Kidney (tissue), 13 donors: ENCODE measurements at regions not wholly inside any gene's neighbourhood (a gene's known extent, or its start where the extent isn't known, plus 50 kb on each side); places are given as distances from the start of the nearest gene placed in this dataset.

Experiments used
- DNase-seq, 5 donors: peaks; one replicate each; pipeline ENCODE4 v3.0.0-alpha.2; 2013 to 2020
- FAIRE-seq: peaks from 2 replicates; lab custom pipeline; 2012; peaks lifted over from hg19 to GRCh38; lab: Jason Lieb, UNC
- H3K27ac ChIP-seq, 2 donors: one replicate each; pipeline ENCODE4 v1.7.0; 2013; ENCODE audit warnings: low read depth in 2 of 2, low read length in 2 of 2, inconsistent platforms in 1 of 2
- H3K27me3 ChIP-seq: one replicate; pipeline ENCODE4 v1.7.1; 2013; ENCODE audit warnings: low read length, inconsistent platforms; ENCODE audit not compliant: control insufficient read depth, insufficient read depth
- H3K36me3 ChIP-seq, 3 donors: one replicate each; pipeline versions ENCODE4 v1.7.0 to v1.7.1; 2013; ENCODE audit warnings: low read length in 3 of 3, control low read depth in 1 of 3, inconsistent platforms in 1 of 3; ENCODE audit not compliant: insufficient read depth in 3 of 3, control insufficient read depth in 2 of 3
- H3K4me1 ChIP-seq, 3 donors: one replicate each; pipeline versions ENCODE4 v1.7.0 to v1.7.1; 2013; ENCODE audit warnings: low read length in 3 of 3, inconsistent platforms in 1 of 3, low read depth in 1 of 3; ENCODE audit not compliant: control insufficient read depth in 2 of 3, insufficient read depth in 2 of 3
- H3K4me3 ChIP-seq, 3 donors: one replicate each; pipeline versions ENCODE4 v1.7.0 to v1.8.1; 2013; ENCODE audit warnings: low read length in 3 of 3, control low read depth in 1 of 3, inconsistent platforms in 1 of 3
- H3K9ac ChIP-seq, 3 donors: one replicate each; pipeline versions ENCODE4 v1.7.0 to v1.7.1; 2013; ENCODE audit warnings: low read length in 3 of 3, control low read depth in 1 of 3, inconsistent platforms in 1 of 3
- H3K9me3 ChIP-seq, 3 donors: one replicate each; pipeline versions ENCODE4 v1.7.0 to v1.7.1; 2013; ENCODE audit warnings: low read length in 3 of 3, control low read depth in 1 of 3, inconsistent platforms in 1 of 3; ENCODE audit not compliant: control insufficient read depth in 2 of 3, insufficient read depth in 1 of 3
- intact Hi-C: fragments of 100-400 bp; cut with DNase I; formaldehyde crosslinking; loops from one replicate; pipeline ENCODE4 v1.11.1; 2022
- TF ChIP-seq, protein P1 (sequence below): IDR thresholded peaks from 3 replicates; pipeline ENCODE4 v1.5.1; 2012; ENCODE audit warnings: mild to moderate bottlenecking, moderate library complexity, borderline replicate concordance; ENCODE audit not compliant: insufficient read depth; ENCODE audit errors: extremely low read depth
- donor health status: control.
- donor health status: control.
- donor health status: control.
- donor health status: control.
- donor health status: control.
- donor health status: DM: yes; HTN: yes; CAD: no.
- donor health status: Normal renal cell carcinoma (clear cell type).

GRCh38 chr9:2290382-2290781, 275.2 kb downstream of the SMARCA2 start:
- intact Hi-C loops, result no loop called here

DNA sequence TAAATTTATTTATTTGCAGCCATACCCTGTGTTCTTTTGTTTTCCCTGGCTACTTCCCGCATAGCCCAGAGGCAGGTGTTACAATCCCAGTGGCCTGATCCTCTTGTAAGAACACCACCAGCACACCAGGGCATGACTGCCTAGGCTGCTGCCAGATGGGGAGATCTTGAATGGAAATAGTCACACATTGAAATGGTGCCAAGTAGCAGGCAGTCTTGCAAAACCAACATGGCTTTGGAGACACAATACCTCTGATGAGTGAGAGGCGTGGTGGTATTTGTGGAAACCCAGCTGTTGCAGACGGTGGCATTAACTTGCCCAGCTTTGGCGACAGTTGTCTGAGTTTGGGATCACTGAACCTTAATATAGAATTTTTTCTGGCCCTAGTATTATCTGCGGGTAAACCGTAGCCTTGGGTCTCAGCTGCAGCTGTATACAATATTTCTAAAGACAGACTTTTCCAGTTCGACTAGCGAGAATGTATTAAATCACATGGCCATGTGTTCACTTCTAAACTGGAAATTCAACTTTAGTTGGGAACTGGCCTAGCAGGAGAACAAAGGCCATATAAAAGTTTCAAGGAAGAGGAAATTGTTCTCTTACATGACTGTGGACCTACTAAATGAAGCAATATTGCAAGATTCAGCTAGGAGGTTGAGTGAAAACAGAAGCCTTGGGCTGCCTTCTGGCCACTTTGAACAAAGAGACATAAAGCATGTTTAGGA, 277.0 kb downstream of the SMARCA2 start:
- Histone ChIP-seq H3K9ac (no peak overlapping the region), H3K4me1 (peaks cover 0 to 3% (median 0%) of the 10 kb centered on the region in 3 donors), H3K9me3 (no peaks in the 10 kb centered on the region), H3K4me3 (no peak overlapping the region), H3K27me3 (no peaks in the 10 kb centered on the region), H3K27ac (no peak overlapping the region), H3K36me3 (no peaks in the 10 kb centered on the region)
- FAIRE-seq (no peak), DNase-seq (peak in 2 of 5 donors; percentile 69 to 70)
- intact Hi-C loops, result no loop called here
- TF ChIP-seq, protein P1, sequence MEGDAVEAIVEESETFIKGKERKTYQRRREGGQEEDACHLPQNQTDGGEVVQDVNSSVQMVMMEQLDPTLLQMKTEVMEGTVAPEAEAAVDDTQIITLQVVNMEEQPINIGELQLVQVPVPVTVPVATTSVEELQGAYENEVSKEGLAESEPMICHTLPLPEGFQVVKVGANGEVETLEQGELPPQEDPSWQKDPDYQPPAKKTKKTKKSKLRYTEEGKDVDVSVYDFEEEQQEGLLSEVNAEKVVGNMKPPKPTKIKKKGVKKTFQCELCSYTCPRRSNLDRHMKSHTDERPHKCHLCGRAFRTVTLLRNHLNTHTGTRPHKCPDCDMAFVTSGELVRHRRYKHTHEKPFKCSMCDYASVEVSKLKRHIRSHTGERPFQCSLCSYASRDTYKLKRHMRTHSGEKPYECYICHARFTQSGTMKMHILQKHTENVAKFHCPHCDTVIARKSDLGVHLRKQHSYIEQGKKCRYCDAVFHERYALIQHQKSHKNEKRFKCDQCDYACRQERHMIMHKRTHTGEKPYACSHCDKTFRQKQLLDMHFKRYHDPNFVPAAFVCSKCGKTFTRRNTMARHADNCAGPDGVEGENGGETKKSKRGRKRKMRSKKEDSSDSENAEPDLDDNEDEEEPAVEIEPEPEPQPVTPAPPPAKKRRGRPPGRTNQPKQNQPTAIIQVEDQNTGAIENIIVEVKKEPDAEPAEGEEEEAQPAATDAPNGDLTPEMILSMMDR, result no peak

More at GRCh38 chr9:2290382-2290781, 275.2 kb downstream of the SMARCA2 start:
- Histone ChIP-seq H3K27ac (no peak overlapping the region), H3K9ac (no peak overlapping the region), H3K27me3 (no peaks in the 10 kb centered on the region), H3K4me1 (peaks cover 0 to 3% (median 0%) of the 10 kb centered on the region in 3 donors), H3K36me3 (no peaks in the 10 kb centered on the region), H3K9me3 (no peaks in the 10 kb centered on the region), H3K4me3 (no peak overlapping the region)
- FAIRE-seq (no peak), DNase-seq (no peak)
- TF ChIP-seq, protein P1, result no peak

- no peaks in the 10 kb centered on the region for H3K27me3 ChIP-seq
- H3K4me3 ChIP-seq, result no peak overlapping the region
- H3K27ac ChIP-seq, result no peak overlapping the region
- no peaks in the 10 kb centered on the region for H3K9me3 ChIP-seq
- H3K4me1 ChIP-seq, result peaks cover 0 to 3% (median 0%) of the 10 kb centered on the region in 3 donors
- no peak for FAIRE-seq
- no peaks in the 10 kb centered on the region for H3K36me3 ChIP-seq
- TF ChIP-seq, protein P1, result no peak
- DNase-seq, result no peak
- no peak overlapping the region for H3K9ac ChIP-seq
- intact Hi-C loops, result no loop called here
Observed at GRCh38 chr9:2292733-2293132, 277.6 kb downstream of the SMARCA2 start.
